ENCODE measurements at regions not wholly inside any gene's neighbourhood (a gene's known extent, or its start where the extent isn't known, plus 50 kb on each side); places are given as distances from the start of the nearest gene placed in this dataset.
"Not testable (repeated sequence)": the region's sequence is repeated elsewhere in the genome, so short reads cannot be mapped to it uniquely, and the experiment has no call there.

- not testable (repeated sequence) for DNase-seq
Measured at GRCh38 chr2:75871762-75872614, 161.3 kb upstream of the GCFC2 start.

- DNase-seq = no peak
Measured at GRCh38 chr2:75870651-75871137, 160.0 kb upstream of the GCFC2 start.

DNA sequence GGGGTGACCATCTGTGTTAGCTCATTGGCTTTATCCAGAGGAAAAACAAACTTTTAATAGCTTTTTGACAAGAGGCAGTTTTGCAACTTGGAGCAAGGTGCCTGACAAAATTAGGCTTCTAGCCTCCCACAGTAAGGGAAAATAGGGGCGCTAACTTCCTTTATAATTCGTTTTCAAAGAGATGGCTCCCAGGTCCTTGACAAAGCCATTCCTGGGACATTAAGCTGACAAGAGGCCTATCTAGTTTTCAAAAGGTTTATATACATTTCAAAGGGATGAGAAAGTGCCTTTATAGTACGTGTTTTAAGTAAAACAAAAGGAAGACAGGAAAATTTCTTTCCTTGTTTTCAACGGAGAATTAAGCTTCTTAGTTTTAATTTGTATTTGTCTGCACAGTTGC lies 159.4 kb upstream of the GCFC2 start:
- no peak for DNase-seq

GRCh38 chr2:75865702-75866101 lies 155.0 kb upstream of the GCFC2 start:
- DNase-seq = no peak

DNA sequence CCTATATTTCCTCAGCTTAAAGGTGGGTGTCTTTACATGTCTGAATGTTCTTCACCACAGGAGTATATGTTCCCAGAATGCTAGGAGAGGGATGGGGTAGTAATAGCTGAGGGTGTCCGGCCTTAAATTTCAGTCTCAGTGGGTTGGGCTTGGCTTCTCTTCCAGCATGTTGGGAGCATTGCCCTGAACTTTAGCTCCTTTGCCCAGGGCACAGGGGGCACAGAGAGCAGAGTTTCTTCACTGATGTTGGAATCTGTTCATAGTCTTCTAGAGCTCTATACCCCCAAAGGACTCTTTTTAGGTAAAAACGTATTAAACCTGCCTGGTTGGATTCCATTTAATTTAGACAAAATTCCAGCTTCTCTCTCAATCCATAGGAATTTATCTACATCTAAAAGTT lies 154.4 kb upstream of the GCFC2 start:
- no peak for DNase-seq

- no peak for DNase-seq
Measured at GRCh38 chr2:75862547-75862946, 151.8 kb upstream of the GCFC2 start.

DNA sequence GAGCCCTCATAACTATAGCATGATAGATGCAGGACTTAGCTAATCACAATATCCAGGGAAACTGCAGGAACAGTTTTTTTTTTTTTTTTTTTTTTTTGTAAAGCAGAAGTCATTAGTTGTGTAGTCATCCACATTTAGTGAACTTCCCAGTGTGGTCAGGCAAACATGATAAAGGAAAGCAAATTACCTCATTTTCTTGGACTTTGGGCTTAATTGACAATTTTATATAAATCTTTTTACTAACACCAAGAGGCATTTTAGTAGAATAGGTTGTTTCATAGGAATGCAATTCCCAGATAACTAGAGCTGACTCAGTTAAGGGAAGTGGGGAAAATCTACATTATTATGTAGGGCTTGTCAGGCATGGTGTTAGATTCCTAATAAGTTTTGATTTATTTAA lies 142.7 kb upstream of the GCFC2 start:
- DNase-seq = no peak

DNA sequence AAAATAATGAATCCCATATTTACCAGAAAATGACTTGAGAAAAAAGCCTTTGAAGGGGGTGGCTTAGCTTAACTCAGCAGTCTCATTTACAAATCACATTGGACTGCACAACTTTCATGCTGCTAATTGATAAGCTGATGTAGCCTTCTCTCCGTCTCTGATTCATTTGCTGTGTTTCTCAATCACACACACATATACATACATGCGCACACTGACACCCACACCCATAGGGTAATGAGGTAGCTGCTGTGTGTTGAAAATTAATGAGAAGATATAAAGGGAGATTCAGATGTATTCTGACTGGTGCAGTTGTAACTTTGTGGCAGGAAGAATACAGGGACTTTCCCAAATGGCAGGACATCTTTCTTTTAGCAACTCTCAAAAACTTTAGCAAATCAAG lies 141.9 kb upstream of the GCFC2 start:
- no peak for DNase-seq

GRCh38 chr2:75846683-75847190 lies 136.0 kb upstream of the GCFC2 start:
- DNase-seq = no peak

DNA sequence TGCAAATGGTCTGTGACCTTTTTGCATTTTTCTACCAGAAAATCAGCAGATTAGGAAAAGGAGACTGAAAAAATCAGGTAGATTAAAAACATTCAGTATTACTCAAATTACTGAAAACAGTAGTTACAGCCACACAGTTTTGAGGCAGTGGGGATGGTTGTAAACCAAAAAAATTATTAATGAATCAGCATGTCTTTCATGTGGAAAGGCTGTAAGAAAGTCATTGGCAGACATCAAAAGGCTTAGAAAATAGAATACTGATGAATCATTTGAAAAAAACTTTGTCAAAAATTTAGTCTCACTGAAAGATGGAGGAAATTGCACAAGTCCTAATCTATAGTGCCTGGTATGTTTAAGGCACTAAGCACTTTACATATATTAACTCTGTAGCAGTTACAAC lies 133.9 kb upstream of the GCFC2 start:
- DNase-seq = no peak

DNA sequence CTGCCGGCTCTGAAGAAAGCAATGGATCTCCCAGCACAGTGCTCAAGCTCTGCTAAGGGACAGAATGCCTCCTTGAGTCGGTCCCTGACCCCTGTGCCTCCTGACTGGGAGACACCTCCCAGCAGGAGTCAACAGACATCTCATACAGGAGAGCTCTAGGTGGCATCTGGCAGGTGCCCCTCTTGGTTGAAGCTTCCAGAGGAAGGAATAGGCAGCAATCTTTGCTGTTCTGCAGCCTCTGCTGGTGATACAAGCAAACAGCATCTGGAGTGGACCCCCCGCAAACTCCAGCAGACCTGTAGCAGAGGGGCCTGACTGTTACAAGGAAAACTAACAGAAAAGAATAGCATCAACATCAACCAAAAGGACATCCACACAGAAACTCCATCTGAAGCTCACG lies 123.9 kb upstream of the GCFC2 start:
- DNase-seq = not testable (repeated sequence)

- DNase-seq = no peak
Measured at GRCh38 chr2:75833386-75833785, 122.7 kb upstream of the GCFC2 start.

DNA sequence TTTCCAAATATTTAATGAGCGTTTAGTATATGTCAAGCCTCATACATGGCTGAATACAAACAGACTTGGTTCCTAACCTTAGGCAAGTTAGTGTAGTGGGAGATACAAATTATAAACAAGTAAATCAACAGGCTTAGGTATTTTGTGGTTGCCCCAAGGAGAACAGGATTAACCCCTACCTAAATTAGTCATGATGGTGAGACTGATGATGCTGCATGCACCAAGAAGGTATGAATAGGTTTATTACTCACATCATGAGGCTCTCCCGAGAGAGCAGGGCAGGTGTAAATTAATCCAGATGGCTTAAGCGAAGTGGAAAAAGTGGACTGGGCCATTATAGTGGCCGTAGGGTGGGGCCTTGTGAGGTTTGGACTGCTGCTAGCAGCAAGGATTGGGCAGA lies 118.1 kb upstream of the GCFC2 start:
- no peak for DNase-seq

- not testable (repeated sequence) for DNase-seq
Measured at GRCh38 chr2:75823515-75823914, 112.8 kb upstream of the GCFC2 start.

DNA sequence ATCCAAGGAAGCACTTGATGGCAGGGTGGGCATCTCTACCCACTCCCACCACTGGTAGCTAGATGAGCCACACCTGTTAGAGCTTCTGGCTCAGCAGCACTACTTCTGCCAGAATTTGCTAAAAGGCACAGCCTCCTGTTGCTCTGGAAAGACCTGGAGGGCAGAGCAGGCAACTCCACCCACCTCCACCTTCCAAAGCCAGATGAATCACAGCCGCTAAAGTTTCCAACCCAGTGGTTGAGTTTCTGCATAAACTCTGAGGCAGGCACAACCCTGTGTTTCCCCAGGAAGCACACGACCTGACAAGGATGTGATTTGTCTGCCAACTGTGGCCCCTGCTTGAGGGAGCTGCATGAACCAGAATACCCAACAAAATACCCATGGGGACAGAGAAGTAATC lies 111.6 kb upstream of the GCFC2 start:
- no peak for DNase-seq

DNA sequence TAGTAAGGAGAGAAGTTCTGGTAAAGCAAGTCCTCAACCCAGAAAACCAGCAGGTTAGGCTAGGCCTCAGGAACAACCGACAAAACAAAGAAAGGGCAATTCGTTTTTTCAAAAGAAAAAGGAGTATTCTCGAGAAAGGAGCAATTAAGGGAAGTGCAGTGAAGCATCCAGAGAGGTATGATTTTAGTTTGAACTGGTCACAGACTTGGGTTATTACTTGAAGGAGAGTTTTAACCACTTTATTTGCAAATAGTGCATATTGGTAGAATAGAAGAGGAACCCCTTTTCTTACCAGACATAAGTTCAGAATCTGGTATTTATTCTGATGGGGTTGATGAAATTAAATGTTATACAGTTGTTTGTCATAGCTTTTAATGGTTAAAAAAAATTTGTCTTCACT lies 110.0 kb upstream of the GCFC2 start:
- no peak for DNase-seq

GRCh38 chr2:75810611-75811330 lies 100.1 kb upstream of the GCFC2 start:
- DNase-seq = no peak

DNA sequence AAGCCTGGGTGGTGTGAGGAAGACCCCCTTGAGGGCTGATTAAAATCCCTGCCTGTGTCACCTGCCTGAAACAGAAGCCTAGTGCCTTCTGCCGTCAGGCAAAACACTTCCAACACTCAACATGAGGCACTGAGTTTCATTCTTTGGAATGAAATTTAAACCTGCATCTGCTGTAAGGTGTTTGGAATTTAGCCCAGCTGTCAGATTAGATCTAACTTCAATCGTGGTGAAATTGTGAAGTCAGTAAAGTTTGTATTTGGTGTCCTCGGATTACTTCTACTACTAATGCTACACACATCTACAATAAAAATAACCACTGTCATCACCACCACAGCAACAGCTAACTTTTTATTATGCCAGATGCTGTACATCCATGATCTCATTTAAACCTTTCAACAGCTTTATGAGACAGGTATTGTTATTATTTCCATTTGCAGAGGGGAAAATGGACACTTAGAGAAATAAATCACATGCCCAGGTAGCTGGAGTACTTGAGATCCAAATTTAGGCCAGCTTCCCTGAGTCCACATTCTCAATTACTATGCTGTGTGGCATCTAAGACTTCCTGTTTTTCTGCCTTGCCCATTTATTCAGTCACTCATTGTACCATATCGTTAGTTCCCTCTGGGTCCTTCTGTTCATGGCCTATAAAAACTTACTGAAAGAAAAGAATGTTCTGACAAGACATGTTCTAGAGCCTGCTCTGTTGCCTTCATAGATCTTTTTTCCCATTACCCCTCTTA lies 98.2 kb upstream of the GCFC2 start:
- DNase-seq = no peak

DNA sequence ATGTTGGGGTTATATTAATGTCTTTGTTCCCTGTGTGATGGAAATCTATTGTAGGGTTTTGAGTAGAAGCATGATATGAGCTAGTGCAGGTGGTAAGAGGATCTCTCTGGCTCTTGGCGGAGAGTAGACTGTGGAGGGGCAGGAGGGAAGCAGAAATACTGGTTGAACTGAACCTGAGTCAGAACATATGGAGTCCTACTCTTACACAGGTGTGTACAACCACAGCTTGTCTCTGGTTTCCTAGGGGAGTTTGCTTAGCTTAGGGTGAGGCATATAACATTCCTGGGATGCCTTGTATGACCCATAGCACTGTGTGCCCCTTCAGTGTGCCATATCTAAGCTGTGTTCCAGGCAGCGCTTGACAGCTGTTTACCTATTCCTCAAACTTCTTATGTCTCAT lies 97.3 kb upstream of the GCFC2 start:
- DNase-seq = no peak

- DNase-seq = no peak
Measured at GRCh38 chr2:75801234-75801982, 90.7 kb upstream of the GCFC2 start.

DNA sequence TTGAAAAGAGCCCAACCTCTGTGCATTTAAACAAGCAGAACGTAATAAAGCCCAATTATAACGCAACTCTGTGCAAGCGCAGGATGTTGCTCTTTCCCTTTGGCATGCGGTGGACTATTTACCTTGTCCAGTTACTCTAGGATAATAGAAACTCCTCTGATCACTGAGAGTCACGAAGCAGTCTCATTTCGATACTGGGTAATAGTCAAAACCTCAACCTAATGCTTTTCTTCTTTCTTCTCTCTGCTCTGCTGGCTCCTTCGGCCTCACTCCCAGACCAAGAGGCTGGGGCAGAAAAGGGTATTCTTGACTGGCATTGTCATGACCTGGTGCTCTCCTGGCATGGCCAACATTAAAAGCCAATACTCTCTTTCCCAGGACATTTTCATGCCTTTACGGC lies 89.7 kb upstream of the GCFC2 start:
- no peak for DNase-seq

- DNase-seq = no peak
Measured at GRCh38 chr2:75799859-75800258, 89.1 kb upstream of the GCFC2 start.

DNA sequence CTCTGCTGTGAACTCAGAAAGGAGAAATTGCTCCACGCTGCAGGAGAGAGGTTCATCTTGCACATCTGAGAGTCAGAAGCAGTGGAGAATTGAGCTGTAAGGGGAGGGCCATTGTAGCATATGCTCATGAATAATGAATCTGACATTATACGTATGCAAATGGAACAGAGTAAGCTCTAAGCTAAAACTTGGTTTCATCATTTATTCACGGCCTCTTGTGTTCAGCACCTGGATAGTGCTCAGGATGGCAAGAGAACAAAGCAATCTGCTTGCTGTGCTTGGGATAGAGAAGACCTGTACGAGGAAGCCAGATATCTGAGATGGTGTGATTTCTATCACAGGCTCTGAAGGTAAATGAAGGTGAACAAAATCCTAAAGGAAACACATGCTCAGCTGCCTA lies 87.9 kb upstream of the GCFC2 start:
- no peak for DNase-seq
